ENCODE measurements at regions not wholly inside any gene's neighbourhood (a gene's known extent, or its start where the extent isn't known, plus 50 kb on each side); places are given as distances from the start of the nearest gene placed in this dataset.

DNA sequence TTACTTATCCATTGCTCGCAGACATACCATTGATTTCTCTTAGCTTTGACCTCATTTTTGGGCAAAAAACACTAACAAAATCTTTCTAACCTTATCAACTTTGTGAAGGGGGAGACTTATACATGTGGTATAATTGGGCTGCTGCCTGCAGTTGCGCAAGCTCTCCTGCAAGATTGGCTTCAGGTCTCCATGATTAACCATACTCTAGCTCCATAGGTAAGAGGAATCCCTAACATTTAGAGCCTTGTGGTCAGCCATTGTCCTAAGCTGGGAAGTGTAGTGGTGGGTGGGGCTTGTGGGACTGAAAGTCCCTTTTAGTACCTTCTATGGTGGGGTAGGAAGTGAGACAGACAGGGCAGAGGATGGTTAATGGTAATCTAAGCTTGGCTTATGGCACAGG, 179.6 kb upstream of the THRB start:
- TF ChIP-seq, protein P1, sequence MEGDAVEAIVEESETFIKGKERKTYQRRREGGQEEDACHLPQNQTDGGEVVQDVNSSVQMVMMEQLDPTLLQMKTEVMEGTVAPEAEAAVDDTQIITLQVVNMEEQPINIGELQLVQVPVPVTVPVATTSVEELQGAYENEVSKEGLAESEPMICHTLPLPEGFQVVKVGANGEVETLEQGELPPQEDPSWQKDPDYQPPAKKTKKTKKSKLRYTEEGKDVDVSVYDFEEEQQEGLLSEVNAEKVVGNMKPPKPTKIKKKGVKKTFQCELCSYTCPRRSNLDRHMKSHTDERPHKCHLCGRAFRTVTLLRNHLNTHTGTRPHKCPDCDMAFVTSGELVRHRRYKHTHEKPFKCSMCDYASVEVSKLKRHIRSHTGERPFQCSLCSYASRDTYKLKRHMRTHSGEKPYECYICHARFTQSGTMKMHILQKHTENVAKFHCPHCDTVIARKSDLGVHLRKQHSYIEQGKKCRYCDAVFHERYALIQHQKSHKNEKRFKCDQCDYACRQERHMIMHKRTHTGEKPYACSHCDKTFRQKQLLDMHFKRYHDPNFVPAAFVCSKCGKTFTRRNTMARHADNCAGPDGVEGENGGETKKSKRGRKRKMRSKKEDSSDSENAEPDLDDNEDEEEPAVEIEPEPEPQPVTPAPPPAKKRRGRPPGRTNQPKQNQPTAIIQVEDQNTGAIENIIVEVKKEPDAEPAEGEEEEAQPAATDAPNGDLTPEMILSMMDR (IDR thresholded peaks at IDR 0.05), result no peak
- TF ChIP-seq POLR2AphosphoS5 (IDR thresholded peaks at IDR 0.05; ENCODE audit: insufficient read depth in 1 of 2, low read depth in 1 of 2) (no peak), POLR2A (IDR thresholded peaks at IDR 0.05) (no peak)
